ENCODE measurements at regions not wholly inside any gene's neighbourhood (a gene's known extent, or its start where the extent isn't known, plus 50 kb on each side); places are given as distances from the start of the nearest gene placed in this dataset.

- TF ChIP-seq, protein P1, sequence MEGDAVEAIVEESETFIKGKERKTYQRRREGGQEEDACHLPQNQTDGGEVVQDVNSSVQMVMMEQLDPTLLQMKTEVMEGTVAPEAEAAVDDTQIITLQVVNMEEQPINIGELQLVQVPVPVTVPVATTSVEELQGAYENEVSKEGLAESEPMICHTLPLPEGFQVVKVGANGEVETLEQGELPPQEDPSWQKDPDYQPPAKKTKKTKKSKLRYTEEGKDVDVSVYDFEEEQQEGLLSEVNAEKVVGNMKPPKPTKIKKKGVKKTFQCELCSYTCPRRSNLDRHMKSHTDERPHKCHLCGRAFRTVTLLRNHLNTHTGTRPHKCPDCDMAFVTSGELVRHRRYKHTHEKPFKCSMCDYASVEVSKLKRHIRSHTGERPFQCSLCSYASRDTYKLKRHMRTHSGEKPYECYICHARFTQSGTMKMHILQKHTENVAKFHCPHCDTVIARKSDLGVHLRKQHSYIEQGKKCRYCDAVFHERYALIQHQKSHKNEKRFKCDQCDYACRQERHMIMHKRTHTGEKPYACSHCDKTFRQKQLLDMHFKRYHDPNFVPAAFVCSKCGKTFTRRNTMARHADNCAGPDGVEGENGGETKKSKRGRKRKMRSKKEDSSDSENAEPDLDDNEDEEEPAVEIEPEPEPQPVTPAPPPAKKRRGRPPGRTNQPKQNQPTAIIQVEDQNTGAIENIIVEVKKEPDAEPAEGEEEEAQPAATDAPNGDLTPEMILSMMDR (IDR thresholded peaks at IDR 0.05; ENCODE audit: low read length): no peak
- no peak for TF ChIP-seq EZH2 (optimal IDR thresholded peaks at IDR 0.05; ENCODE audit: low read depth, low read length)
Measured at GRCh38 chr5:54671681-54672080, 154.1 kb downstream of the SNX18 start.
